ENCODE measurements at regions not wholly inside any gene's neighbourhood (a gene's known extent, or its start where the extent isn't known, plus 50 kb on each side); places are given as distances from the start of the nearest gene placed in this dataset.
A peak's percentile ranks its signal among the peaks of the same experiment; 100 is the strongest.
"Not testable (repeated sequence)": the region's sequence is repeated elsewhere in the genome, so short reads cannot be mapped to it uniquely, and the experiment has no call there.

- DNase-seq: no peak
Measured at GRCh38 chr7:121620206-121620605, 224.1 kb upstream of the FAM3C start.

- no peak for DNase-seq
Measured at GRCh38 chr7:121618182-121618581, 222.1 kb upstream of the FAM3C start.

DNA sequence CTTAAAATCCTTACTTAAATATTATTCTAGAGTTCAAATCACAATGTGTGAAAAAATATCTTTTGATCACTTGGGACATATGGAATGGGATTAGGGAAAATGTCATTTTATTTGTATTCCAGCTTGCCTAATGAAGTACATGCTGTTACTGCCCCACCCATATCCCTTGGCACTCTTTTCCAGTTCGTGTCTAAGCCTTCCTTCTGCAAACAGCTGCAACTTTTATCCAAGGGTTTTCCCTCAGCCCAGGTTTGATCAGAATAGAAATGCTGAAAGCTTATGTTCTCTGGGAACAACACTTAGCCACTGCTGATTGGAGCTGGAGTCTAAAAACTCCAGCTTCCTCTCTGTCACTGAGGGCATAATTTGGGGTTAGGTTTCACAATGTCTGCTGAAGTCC is 214.1 kb upstream of the FAM3C start:
- DNase-seq: peak; percentile 38

GRCh38 chr7:121609208-121609607 is 213.1 kb upstream of the FAM3C start:
- DNase-seq: no peak

GRCh38 chr7:121608785-121609184 is 212.7 kb upstream of the FAM3C start:
- no peak for DNase-seq

- DNase-seq: not testable (repeated sequence)
Measured at GRCh38 chr7:121608183-121608582, 212.1 kb upstream of the FAM3C start.

DNA sequence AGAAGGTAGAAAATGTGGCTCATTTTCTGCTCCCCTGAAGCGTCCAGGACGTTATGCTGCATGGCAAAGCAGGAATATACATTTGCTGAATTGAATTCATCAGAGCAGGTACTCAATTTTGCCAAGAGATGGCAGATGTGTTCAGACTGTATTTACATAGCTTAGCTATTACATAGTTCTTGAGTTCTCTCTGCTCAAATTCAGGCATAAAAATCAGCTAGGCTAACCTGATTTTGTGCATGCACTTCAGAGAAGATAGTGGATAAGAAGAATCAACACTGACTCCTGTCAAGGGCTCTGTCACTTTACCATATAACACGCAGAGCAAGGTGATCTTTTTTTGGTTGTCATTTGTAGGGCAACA is 209.2 kb upstream of the FAM3C start:
- no peak for DNase-seq

- no peak for DNase-seq
Measured at GRCh38 chr7:121604627-121605316, 208.7 kb upstream of the FAM3C start.

GRCh38 chr7:121603886-121604285 is 207.8 kb upstream of the FAM3C start:
- DNase-seq: no peak

GRCh38 chr7:121599887-121600286 is 203.8 kb upstream of the FAM3C start:
- DNase-seq: no peak

DNA sequence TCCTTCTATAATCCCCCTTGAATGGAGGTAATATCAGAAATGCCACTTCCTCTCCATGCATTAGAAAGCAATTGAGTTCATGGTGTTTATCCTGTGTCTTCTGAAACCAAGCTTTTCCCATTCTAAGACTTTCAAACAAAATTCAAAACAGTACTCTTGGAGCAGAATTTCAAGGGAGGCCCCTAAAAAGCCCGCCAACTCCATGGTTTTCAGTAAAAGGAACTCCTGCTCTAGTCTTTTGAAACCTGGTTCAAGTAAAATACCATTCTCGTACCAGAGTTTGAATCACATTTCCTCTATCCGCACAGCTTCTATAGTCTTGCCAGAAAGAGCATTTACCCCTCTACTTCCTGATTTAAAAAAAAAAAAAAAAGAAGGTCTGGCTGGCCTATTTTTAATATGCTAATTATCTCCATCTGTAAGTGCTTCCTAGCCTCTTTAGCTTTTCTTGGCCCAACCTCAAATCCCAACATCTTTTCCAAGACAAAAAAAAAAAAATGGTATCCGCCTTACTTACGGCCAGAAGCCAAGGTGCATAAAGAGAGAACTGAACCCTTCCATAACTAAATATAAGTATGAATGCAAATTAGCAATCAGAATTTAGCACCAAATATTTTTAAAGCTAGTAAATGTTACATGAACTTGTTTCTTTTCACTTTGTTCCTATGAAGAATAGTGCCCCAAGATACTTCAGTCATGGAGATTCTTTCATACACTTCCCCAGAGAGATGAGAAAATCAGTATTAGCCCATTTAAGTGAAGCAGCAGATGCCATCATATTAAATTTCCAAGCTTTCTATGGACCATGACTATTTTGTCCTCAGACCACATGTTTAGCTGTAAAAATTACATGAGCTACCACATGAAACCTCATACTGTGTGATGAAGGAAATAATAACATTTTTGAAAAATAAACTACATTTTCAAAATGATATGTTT is 199.9 kb upstream of the FAM3C start:
- peak; percentile 54 for DNase-seq

DNA sequence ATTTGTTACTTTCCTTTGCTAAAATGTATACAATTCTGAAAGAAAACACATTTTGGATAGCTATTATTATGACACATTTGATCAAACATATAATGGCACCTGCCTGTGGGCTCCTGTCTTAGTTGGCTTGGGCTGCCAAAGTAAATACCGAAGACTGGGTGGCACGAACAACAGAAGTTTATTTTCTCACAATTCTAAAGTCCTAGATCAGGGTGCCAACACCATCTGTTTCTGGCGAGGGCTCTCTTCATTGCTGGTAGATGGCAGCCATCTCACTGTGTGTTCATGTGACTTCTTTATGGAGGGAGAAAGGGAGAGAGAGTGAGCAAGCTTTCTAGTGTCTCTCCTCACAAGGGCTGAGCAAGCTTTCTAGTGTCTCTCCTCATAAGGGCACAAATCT is 195.8 kb upstream of the FAM3C start:
- DNase-seq: no peak

DNA sequence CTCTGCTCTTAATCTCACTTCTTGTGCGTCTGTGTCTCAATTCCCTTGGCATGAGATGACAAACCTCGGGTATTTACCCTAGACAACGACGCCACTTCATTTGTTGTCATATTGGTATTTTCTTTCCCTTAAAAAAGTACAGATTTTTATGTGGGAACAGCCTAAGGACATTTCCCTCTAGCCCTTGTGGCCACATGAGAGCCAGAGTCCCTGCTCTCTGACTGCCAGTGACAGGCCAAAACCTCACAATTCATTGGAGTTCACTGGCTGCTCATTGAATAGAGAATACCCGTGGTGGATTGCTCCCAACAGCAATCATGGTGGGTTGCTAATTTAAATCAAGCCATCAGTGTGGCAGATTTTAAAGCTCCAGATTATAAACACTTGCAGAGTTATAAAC is 191.3 kb upstream of the FAM3C start:
- no peak for DNase-seq

DNA sequence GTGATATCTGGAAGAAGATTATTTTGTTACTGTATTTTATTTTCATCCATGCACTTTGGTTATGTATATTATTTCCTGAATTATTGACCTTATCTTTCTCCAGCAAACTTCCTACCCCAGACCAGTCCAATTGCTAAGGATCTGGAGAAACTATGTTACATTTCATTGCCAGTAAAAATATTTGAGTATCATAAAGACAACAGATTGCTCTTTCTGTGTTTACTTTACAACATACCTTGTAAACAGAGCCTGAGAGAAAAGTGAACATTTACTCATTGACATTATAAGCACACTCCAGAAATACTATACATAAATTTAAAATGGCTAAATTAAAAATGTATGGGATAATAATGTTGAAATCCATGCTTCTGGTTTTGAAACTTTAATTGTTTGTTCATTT is 186.2 kb upstream of the FAM3C start:
- no peak for DNase-seq

DNA sequence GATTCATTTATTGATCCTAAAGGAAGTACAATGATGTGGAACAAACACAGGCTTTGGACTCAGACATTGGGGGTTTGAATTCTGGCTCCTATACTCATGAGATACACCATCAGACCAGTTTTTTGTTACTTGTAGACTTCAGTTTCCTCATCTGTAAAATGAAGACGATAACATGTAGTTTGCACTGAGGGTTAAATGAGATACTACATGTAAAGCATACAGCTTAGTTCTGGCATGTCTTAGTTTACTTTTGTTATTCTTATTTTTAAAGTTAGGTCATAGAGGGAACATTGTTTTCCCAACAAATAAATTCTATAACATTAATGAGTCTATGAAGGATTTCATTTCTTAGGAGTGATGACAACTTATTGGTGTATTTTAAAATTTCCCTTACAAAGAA is 183.5 kb upstream of the FAM3C start:
- DNase-seq: no peak

- no peak for DNase-seq
Measured at GRCh38 chr7:121578669-121579068, 182.6 kb upstream of the FAM3C start.

- DNase-seq: no peak
Measured at GRCh38 chr7:121576148-121576917, 180.2 kb upstream of the FAM3C start.

DNA sequence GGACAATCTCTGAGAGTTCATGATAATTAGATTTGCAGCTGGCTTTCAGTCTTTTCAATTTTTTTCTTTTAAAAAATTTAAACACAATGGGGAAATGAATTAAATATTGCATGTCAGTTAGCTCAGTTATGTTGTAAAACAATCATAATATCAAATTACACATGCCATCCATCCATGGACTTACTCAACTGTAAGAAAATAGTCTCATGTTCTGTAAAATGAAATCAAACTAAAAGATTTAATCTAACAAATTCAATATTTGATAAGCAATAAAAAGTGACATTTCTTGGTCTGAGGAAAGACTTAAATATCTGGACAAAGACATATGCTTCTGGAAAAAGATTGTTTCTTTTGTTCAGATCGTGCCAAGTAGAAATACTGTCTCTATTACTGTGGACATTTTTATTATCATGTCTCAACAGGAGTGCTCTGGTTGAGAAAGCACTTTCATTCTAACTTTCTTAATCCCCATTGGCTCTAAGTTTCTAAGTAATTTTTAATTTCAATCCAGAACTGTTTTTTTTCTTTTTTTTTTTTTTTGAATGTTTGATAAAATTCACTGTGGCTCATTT is 179.2 kb upstream of the FAM3C start:
- DNase-seq: no peak

- no peak for DNase-seq
Measured at GRCh38 chr7:121574109-121574508, 178.0 kb upstream of the FAM3C start.

GRCh38 chr7:121572615-121573014 is 176.5 kb upstream of the FAM3C start:
- no peak for DNase-seq

DNA sequence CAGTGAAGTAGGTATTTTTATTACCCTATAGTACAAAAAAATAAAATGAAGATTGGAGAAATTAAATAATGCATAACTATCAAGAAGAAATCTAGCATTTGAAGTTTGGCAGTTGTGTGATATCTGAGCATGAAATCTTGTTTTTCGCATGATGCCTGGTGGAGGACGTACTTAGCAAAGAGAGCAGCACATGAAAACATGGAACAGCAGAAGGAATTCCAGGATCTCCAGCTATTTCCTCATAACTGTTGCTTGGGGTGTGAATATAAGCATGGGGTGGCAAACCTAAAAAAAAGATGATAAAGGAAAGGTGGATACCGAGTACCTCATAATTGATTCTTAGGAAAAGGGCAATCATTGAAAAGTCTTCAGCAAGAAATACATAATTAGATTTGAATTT is 174.3 kb upstream of the FAM3C start:
- DNase-seq: no peak

GRCh38 chr7:121563177-121563576 is 167.1 kb upstream of the FAM3C start:
- no peak for DNase-seq

DNA sequence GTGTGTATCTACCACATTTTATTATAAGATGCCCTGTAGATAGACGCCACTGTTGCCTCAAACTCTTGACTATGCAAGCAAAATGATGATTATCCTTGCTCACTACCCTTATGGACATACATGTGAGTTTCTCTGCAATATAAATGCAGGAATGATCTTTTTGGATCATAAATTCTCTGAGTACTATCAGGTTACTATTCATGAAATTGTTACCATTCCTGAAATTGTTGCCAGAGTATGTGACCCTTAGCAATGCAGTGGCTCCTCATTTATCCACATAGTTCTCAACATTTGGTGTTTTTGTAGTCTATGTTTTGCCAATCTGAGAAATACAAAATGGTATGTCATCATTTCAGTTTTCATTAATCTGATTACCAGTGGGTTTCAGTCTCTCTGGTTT is 166.2 kb upstream of the FAM3C start:
- DNase-seq: no peak

Data from hindlimb muscle (tissue), 1 donor.